OCI-LY1 (cell line): ENCODE measurements at regions not wholly inside any gene's neighbourhood (a gene's known extent, or its start where the extent isn't known, plus 50 kb on each side); places are given as distances from the start of the nearest gene placed in this dataset.

ENCODE experiments used
- H2AFZ ChIP-seq: fragments of 200-600 bp; sonication (generic), shearing (Covaris generic); 2 replicates; pipeline ENCODE4 v1.6.0; 2014; ENCODE audit warnings: antibody characterized with exemption, mild to moderate bottlenecking, low read length
- H3F3A ChIP-seq: fragments of 200-600 bp; sonication (generic), shearing (Covaris generic); 2 replicates; pipeline ENCODE4 v1.6.0; 2014; ENCODE audit warnings: mild to moderate bottlenecking, antibody characterized with exemption, low read length, moderate library complexity; ENCODE audit not compliant: insufficient read depth
- H3K27ac ChIP-seq: fragments of 200-600 bp; sonication (generic); 2 replicates; pipeline ENCODE4 v1.5.1; 2014; ENCODE audit warnings: low read length, mixed run types, mild to moderate bottlenecking, low read depth; ENCODE audit not compliant: poor library complexity, severe bottlenecking
- H3K27me3 ChIP-seq: fragments of 200-600 bp; sonication (generic); 2 replicates; pipeline ENCODE4 v1.6.0; 2014; ENCODE audit warnings: antibody characterized with exemption, mild to moderate bottlenecking, low read length, moderate library complexity; ENCODE audit not compliant: insufficient read depth
- H3K36me3 ChIP-seq: fragments of 200-600 bp; sonication (generic); 2 replicates; pipeline ENCODE4 v1.6.1; 2014; ENCODE audit warnings: mild to moderate bottlenecking, antibody characterized with exemption, low read length, moderate library complexity, mixed read lengths; ENCODE audit not compliant: insufficient read depth
- H3K4me1 ChIP-seq: fragments of 200-600 bp; sonication (generic); 2 replicates; pipeline ENCODE4 v1.5.1; 2014; ENCODE audit warnings: mild to moderate bottlenecking, low read length, moderate library complexity; ENCODE audit not compliant: insufficient read depth, severe bottlenecking
- H3K4me2 ChIP-seq: fragments of 200-600 bp; sonication (generic), shearing (Covaris generic); 2 replicates; pipeline ENCODE4 v1.6.1; 2014; ENCODE audit warnings: low read length
- H3K4me3 ChIP-seq: fragments of 200-600 bp; sonication (generic); 2 replicates; pipeline ENCODE4 v1.5.1; 2014; ENCODE audit warnings: low read length, low read depth, mild to moderate bottlenecking, mixed read lengths; ENCODE audit not compliant: poor library complexity, severe bottlenecking
- H3K79me2 ChIP-seq: fragments of 200-600 bp; shearing (Covaris generic); 2 replicates; pipeline ENCODE4 v1.6.1; 2016; ENCODE audit warnings: mixed run types, low read length, mixed read lengths; ENCODE audit not compliant: insufficient read depth
- H3K9ac ChIP-seq: fragments of 200-600 bp; sonication (generic), shearing (Covaris generic); 2 replicates; pipeline ENCODE4 v1.6.1; 2014; ENCODE audit warnings: mild to moderate bottlenecking, low read length, mixed read lengths
- H3K9me2 ChIP-seq: fragments of 200-600 bp; sonication (generic), shearing (Covaris generic); 2 replicates; pipeline ENCODE4 v1.6.1; 2014; ENCODE audit warnings: low read depth, mild to moderate bottlenecking, low read length, mixed read lengths
- H3K9me3 ChIP-seq: fragments of 200-600 bp; shearing (Covaris generic); 2 replicates; pipeline ENCODE4 v1.6.1; 2014; ENCODE audit warnings: low read length, mixed read lengths
- H4K20me1 ChIP-seq: fragments of 200-600 bp; sonication (generic), shearing (Covaris generic); 2 replicates; pipeline ENCODE4 v1.6.0; 2016; ENCODE audit warnings: mild to moderate bottlenecking, low read length; ENCODE audit not compliant: insufficient read depth
- EZH2 ChIP-seq: fragments of 200-600 bp; sonication (generic), shearing (Covaris generic); IDR thresholded peaks from 2 replicates; pipeline ENCODE4 v1.8.0; 2017; ENCODE audit warnings: borderline replicate concordance, mixed run types, mild to moderate bottlenecking, antibody characterized with exemption, low read length, moderate library complexity, mixed read lengths
- TF ChIP-seq, protein P1 (sequence below): fragments of 200-600 bp; sonication (generic), shearing (Covaris generic); IDR thresholded peaks from 2 replicates; pipeline ENCODE4 v1.5.1; 2017; ENCODE audit warnings: mild to moderate bottlenecking, antibody characterized with exemption, low read length, moderate library complexity, mixed read lengths

GRCh38 chr13:59304596-59304995 lies 859.1 kb downstream of the DIAPH3 start:
- Histone ChIP-seq H3K4me3 (no peak overlapping the region), H3F3A (no peaks in the 10 kb centered on the region), H3K9me2 (no peaks in the 10 kb centered on the region), H3K36me3 (no peaks in the 10 kb centered on the region), H2AFZ (no peak overlapping the region), H3K4me1 (no peaks in the 10 kb centered on the region), H3K27ac (no peak overlapping the region), H3K9me3 (no peaks in the 10 kb centered on the region), H4K20me1 (no peaks in the 10 kb centered on the region), H3K79me2 (no peaks in the 10 kb centered on the region), H3K9ac (no peak overlapping the region), H3K27me3 (no peaks in the 10 kb centered on the region), H3K4me2 (no peak overlapping the region)
- TF ChIP-seq, protein P1, sequence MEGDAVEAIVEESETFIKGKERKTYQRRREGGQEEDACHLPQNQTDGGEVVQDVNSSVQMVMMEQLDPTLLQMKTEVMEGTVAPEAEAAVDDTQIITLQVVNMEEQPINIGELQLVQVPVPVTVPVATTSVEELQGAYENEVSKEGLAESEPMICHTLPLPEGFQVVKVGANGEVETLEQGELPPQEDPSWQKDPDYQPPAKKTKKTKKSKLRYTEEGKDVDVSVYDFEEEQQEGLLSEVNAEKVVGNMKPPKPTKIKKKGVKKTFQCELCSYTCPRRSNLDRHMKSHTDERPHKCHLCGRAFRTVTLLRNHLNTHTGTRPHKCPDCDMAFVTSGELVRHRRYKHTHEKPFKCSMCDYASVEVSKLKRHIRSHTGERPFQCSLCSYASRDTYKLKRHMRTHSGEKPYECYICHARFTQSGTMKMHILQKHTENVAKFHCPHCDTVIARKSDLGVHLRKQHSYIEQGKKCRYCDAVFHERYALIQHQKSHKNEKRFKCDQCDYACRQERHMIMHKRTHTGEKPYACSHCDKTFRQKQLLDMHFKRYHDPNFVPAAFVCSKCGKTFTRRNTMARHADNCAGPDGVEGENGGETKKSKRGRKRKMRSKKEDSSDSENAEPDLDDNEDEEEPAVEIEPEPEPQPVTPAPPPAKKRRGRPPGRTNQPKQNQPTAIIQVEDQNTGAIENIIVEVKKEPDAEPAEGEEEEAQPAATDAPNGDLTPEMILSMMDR = no peak

DNA sequence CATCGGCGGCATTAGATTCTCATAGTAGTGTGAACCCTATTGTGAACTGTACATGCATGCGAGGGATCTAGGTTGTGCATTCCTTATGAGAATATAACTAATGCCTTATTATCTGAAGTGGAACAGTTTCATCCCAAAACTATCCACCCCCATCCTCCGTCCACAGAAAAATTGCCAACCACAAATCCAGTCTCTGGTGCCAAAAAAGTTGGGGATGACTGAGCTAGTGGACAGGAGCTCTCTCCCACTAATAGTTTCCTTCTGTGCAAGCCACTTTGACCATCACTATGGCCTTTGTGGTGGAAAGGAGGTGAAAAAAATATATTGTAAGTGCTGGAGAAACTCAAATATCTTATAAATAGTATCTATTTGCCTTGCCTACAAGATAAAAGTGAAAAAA lies 857.8 kb downstream of the DIAPH3 start:
- Histone ChIP-seq H3K9ac (no peak overlapping the region), H3K27ac (no peak overlapping the region), H2AFZ (no peak overlapping the region), H3K79me2 (no peaks in the 10 kb centered on the region), H4K20me1 (no peaks in the 10 kb centered on the region), H3K9me2 (no peaks in the 10 kb centered on the region), H3K4me3 (no peak overlapping the region), H3K9me3 (no peaks in the 10 kb centered on the region), H3K36me3 (no peaks in the 10 kb centered on the region), H3K4me2 (no peak overlapping the region), H3F3A (no peaks in the 10 kb centered on the region), H3K4me1 (no peaks in the 10 kb centered on the region), H3K27me3 (no peaks in the 10 kb centered on the region)
- no peak for TF ChIP-seq EZH2
- TF ChIP-seq, protein P1 = no peak

DNA sequence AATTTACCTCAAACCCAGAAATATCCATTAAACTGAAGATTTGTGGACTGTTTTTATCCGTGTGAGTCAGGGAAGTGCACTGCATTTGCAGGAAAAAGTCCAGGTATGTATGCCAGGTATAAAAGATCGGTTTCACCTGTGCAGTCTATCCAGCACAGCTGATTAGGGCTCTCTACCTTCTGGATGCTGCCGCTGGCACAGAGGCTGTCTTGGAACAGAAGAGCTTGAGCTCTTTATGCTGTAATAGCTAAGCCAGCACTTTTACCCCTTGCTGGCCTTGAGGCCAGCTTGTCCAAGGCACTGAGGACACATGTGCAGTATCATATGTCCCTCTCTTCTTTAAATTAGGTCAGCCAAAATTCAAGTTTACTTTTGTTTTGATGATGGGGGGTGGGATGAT lies 851.0 kb downstream of the DIAPH3 start:
- no peak for TF ChIP-seq EZH2
- TF ChIP-seq, protein P1 = no peak
- Histone ChIP-seq H3F3A (no peaks in the 10 kb centered on the region), H3K4me3 (no peak overlapping the region), H3K27ac (no peak overlapping the region), H3K36me3 (no peaks in the 10 kb centered on the region), H3K9ac (no peak overlapping the region), H3K4me2 (no peak overlapping the region), H2AFZ (no peak overlapping the region), H3K9me2 (no peaks in the 10 kb centered on the region), H3K9me3 (no peaks in the 10 kb centered on the region), H4K20me1 (no peaks in the 10 kb centered on the region), H3K4me1 (no peaks in the 10 kb centered on the region), H3K27me3 (no peaks in the 10 kb centered on the region), H3K79me2 (no peaks in the 10 kb centered on the region)
